LNCaP clone FGC (cell line): ENCODE measurements at regions not wholly inside any gene's neighbourhood (a gene's known extent, or its start where the extent isn't known, plus 50 kb on each side); places are given as distances from the start of the nearest gene placed in this dataset.
A peak's percentile ranks its signal among the peaks of the same experiment; 100 is the strongest.

Experiments used
- DNase-seq: peaks from one replicate; pipeline ENCODE4 v3.0.0-alpha.2; 2011; ENCODE audit warnings: low read depth
- H3K4me3 ChIP-seq: 2 replicates; pipeline ENCODE4 v1.5.1; 2011; ENCODE audit warnings: mild to moderate bottlenecking, low read depth, low read length, control low read depth
- CTCF ChIP-seq: IDR thresholded peaks from 2 replicates; pipeline ENCODE4 v1.5.1; 2012; ENCODE audit warnings: mild to moderate bottlenecking; ENCODE audit not compliant: control insufficient read depth, insufficient read depth; ENCODE audit errors: extremely low read depth

- no peak for DNase-seq
- no peak overlapping the region for H3K4me3 ChIP-seq
- no peak for TF ChIP-seq CTCF
These were observed 768.6 kb downstream of the NLGN4Y start for GRCh38 chrY:15292881-15293280.

DNA sequence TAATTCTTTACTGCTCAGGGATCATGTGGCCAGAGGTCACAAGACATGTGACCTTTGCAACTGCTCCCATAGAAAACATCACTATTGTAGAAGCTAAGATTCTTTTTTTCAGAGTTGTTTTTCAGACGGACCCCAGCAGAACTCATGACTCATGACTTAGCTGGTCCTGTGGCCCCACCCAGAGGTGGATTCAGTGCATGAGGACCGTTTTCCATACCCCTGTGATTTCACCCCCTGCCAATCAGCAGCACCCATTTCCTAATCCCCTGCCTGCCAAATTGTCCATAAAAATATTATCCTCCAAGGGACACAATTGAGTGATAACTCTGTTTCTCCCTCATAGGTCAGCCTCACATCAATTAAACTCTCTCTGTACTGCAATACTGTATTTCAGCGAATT lies 777.5 kb downstream of the NLGN4Y start:
- H3K4me3 ChIP-seq: no peak overlapping the region
- no peak for DNase-seq
- no peak for TF ChIP-seq CTCF

DNA sequence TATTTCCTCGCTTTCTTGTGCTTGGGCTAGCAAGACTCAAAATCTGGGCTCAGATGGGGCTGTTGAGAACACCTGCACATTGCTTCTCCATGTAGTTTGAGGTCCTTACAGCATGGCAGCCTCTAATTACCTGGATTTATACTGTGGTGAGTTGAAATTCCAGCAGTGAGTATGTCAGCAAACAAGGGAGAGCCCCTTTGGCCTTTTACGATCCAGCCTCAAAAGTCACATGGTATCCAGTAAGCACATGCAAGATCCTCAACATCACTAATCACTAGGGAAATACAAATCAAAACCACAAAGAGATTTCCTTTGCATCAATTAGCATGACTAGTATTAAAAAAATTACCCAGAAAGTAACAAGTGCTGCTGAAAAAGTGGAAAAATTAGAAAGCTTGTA lies 787.8 kb downstream of the NLGN4Y start:
- H3K4me3 ChIP-seq: no peak overlapping the region
- DNase-seq: no peak
- TF ChIP-seq CTCF: no peak

- no peak overlapping the region for H3K4me3 ChIP-seq
- no peak for DNase-seq
- no peak for TF ChIP-seq CTCF
These were observed 799.9 kb downstream of the NLGN4Y start for GRCh38 chrY:15324189-15324588.

DNA sequence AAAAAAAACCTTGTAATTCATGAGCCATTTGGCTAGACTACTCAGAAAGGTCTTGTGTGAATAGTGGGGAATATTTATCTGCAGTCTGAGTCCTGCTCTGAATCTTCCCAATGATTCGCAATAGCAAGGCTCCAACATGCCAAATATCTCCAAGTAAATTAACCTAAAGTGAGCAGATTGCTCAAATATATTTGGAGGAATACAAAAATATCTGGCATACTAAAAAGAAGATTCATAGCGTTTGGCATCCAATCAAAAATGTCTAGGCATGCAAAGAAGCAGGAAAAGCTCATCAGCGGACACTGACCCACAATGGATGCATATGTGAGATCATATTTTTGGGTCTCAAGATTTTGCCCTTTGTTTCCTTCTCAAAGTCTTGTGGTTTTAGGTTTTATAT lies 800.9 kb downstream of the NLGN4Y start:
- no peak for DNase-seq
- no peak for TF ChIP-seq CTCF
- no peak overlapping the region for H3K4me3 ChIP-seq

- no peak for TF ChIP-seq CTCF
- DNase-seq: no peak
- H3K4me3 ChIP-seq: no peak overlapping the region
These were observed 802.3 kb downstream of the NLGN4Y start for GRCh38 chrY:15326673-15327072.

GRCh38 chrY:15328848-15329247 lies 804.5 kb downstream of the NLGN4Y start:
- TF ChIP-seq CTCF: peak; percentile 41

More at GRCh38 chrY:15328848-15329247, 804.5 kb downstream of the NLGN4Y start:
- DNase-seq: no peak
- no peak overlapping the region for H3K4me3 ChIP-seq
